HL-60 (cell line): ENCODE measurements at regions not wholly inside any gene's neighbourhood (a gene's known extent, or its start where the extent isn't known, plus 50 kb on each side); places are given as distances from the start of the nearest gene placed in this dataset.

Experiments
- GABPA ChIP-seq: IDR thresholded peaks from 2 replicates; pipeline ENCODE4 v1.6.1; 2012; ENCODE audit warnings: low read depth
- POLR2AphosphoS5 ChIP-seq: IDR thresholded peaks from 2 replicates; pipeline ENCODE4 v1.6.1; 2012; ENCODE audit warnings: low read depth
- REST ChIP-seq: IDR thresholded peaks from 2 replicates; pipeline ENCODE4 v1.6.1; 2012; ENCODE audit warnings: low read depth; ENCODE audit not compliant: insufficient replicate concordance
- SPI1 ChIP-seq: IDR thresholded peaks from 2 replicates; pipeline ENCODE4 v1.6.1; 2012; ENCODE audit warnings: low read depth, mild to moderate bottlenecking, borderline replicate concordance
- TF ChIP-seq, protein P1 (sequence below): IDR thresholded peaks from one replicate; pipeline ENCODE4 v1.5.1; 2011; ENCODE audit warnings: low read length, control low read depth, inconsistent platforms; ENCODE audit not compliant: insufficient read depth

DNA sequence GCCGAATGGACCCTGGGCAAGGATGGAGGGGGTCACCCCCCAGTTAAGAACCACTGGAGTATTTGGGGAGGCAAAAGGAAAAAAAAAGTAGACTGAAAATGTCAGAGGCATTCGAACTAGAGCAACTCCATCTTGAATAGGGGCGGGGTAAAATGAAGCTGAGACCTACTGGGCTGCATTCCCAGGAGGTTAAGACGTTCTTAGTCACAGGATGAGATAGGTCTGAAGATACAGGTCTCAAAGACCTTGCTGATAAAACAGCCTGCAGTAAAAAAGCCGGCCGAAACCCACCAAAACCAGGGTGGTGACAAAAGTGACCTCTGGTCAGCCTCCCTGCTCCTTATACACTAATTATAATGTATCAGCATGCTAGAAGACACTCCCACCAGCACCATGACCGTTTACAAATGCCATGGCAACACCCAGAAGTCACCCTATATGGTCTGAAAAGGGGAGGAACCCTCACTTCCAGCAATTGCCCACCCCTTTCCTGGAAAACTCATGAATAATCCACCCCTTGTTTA is 70.4 kb upstream of the KCNG1 start:
- TF ChIP-seq, protein P1, sequence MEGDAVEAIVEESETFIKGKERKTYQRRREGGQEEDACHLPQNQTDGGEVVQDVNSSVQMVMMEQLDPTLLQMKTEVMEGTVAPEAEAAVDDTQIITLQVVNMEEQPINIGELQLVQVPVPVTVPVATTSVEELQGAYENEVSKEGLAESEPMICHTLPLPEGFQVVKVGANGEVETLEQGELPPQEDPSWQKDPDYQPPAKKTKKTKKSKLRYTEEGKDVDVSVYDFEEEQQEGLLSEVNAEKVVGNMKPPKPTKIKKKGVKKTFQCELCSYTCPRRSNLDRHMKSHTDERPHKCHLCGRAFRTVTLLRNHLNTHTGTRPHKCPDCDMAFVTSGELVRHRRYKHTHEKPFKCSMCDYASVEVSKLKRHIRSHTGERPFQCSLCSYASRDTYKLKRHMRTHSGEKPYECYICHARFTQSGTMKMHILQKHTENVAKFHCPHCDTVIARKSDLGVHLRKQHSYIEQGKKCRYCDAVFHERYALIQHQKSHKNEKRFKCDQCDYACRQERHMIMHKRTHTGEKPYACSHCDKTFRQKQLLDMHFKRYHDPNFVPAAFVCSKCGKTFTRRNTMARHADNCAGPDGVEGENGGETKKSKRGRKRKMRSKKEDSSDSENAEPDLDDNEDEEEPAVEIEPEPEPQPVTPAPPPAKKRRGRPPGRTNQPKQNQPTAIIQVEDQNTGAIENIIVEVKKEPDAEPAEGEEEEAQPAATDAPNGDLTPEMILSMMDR = no peak
- TF ChIP-seq GABPA (no peak), POLR2AphosphoS5 (no peak), REST (no peak), SPI1 (no peak)
